ENCODE measurements at regions not wholly inside any gene's neighbourhood (a gene's known extent, or its start where the extent isn't known, plus 50 kb on each side); places are given as distances from the start of the nearest gene placed in this dataset.

DNA sequence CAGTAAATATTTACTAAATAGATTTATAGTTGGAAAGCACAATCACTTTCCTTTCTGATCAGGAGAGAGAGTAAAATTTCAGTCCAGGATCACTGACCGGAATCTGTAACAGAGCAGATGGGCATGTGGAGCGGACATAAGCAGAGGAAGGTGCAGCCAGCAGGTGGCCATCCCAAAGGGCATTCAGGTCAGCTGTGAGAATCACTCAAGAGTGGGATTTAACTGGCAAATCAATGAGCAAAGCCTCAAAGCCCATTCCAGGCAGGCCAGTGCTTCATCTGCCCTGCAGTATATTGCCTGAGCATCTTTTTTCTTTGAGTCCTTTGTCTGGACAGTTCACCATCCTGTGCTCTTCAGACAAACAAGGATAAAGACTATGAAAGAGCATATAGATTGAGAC, 166.4 kb upstream of the SLC14A2 start:
- Histone ChIP-seq H3K36me3 (ENCODE audit: control insufficient read depth in 1 of 2, insufficient read depth in 2 of 2, low read length in 2 of 2) (no peaks in the 10 kb centered on the region), H3K4me3 (replicated peaks in 1 of 2; ENCODE audit: low read depth in 1 of 2, low read length in 2 of 2) (no peak overlapping the region), H3K9me2 (ENCODE audit: insufficient read depth) (no peaks in the 10 kb centered on the region), H3K27ac (ENCODE audit: low read depth, low read length) (no peak overlapping the region), H3K79me2 (ENCODE audit: insufficient read depth, low read length) (no peaks in the 10 kb centered on the region), H2AFZ (ENCODE audit: low read depth, low read length, poor library complexity, severe bottlenecking) (no peak overlapping the region), H3K9me3 (ENCODE audit: control insufficient read depth in 1 of 2, insufficient read depth in 1 of 2, low read depth in 1 of 2, low read length in 2 of 2) (no peaks in the 10 kb centered on the region), H3K9ac (ENCODE audit: low read length) (no peak overlapping the region), H3K4me2 (ENCODE audit: low read length) (no peak overlapping the region), H4K20me1 (ENCODE audit: insufficient read depth) (no peaks in the 10 kb centered on the region), H3K4me1 (ENCODE audit: control insufficient read depth in 1 of 2, insufficient read depth in 2 of 2, low read length in 2 of 2) (no peaks in the 10 kb centered on the region), H3K27me3 (ENCODE audit: insufficient read depth, low read length) (no peaks in the 10 kb centered on the region)
- no TSS peak for BruUV-seq (replicated peaks)
- ChIA-PET RAD21 (ENCODE audit: low non-redundant PET in 1 of 2, low total read pairs in 2 of 2, uncharacterized antibody in 2 of 2, unreplicated experiment in 2 of 2) (no interaction called here), CTCF (no interaction called here), POLR2A (no interaction called here)
- DNase-seq (ENCODE audit: low read depth, low spot score): no peak
- TF ChIP-seq JUND (IDR thresholded peaks at IDR 0.05): no peak
- TF ChIP-seq, protein P1, sequence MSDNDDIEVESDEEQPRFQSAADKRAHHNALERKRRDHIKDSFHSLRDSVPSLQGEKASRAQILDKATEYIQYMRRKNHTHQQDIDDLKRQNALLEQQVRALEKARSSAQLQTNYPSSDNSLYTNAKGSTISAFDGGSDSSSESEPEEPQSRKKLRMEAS (IDR thresholded peaks at IDR 0.05): no peak
- no peak for TF ChIP-seq YY1 (IDR thresholded peaks at IDR 0.05; ENCODE audit: extremely low read depth, insufficient replicate concordance, low read depth, low read length)
- TF ChIP-seq, protein P2, sequence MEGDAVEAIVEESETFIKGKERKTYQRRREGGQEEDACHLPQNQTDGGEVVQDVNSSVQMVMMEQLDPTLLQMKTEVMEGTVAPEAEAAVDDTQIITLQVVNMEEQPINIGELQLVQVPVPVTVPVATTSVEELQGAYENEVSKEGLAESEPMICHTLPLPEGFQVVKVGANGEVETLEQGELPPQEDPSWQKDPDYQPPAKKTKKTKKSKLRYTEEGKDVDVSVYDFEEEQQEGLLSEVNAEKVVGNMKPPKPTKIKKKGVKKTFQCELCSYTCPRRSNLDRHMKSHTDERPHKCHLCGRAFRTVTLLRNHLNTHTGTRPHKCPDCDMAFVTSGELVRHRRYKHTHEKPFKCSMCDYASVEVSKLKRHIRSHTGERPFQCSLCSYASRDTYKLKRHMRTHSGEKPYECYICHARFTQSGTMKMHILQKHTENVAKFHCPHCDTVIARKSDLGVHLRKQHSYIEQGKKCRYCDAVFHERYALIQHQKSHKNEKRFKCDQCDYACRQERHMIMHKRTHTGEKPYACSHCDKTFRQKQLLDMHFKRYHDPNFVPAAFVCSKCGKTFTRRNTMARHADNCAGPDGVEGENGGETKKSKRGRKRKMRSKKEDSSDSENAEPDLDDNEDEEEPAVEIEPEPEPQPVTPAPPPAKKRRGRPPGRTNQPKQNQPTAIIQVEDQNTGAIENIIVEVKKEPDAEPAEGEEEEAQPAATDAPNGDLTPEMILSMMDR (IDR thresholded peaks at IDR 0.05 in 2 of 3, conservative IDR thresholded peaks at IDR 0.05 in 1 of 3; ENCODE audit: borderline replicate concordance in 1 of 3, insufficient read depth in 1 of 3, low read depth in 2 of 3, low read length in 2 of 3): no peak
- no peak for TF ChIP-seq SP1 (IDR thresholded peaks at IDR 0.05; ENCODE audit: low read depth)
- TF ChIP-seq SRF (IDR thresholded peaks at IDR 0.05; ENCODE audit: low read depth): no peak
- TF ChIP-seq, protein P3, sequence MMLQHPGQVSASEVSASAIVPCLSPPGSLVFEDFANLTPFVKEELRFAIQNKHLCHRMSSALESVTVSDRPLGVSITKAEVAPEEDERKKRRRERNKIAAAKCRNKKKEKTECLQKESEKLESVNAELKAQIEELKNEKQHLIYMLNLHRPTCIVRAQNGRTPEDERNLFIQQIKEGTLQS (IDR thresholded peaks at IDR 0.05): no peak
- no peak for TF ChIP-seq ZFX (IDR thresholded peaks at IDR 0.05)
- TF ChIP-seq, protein P4, sequence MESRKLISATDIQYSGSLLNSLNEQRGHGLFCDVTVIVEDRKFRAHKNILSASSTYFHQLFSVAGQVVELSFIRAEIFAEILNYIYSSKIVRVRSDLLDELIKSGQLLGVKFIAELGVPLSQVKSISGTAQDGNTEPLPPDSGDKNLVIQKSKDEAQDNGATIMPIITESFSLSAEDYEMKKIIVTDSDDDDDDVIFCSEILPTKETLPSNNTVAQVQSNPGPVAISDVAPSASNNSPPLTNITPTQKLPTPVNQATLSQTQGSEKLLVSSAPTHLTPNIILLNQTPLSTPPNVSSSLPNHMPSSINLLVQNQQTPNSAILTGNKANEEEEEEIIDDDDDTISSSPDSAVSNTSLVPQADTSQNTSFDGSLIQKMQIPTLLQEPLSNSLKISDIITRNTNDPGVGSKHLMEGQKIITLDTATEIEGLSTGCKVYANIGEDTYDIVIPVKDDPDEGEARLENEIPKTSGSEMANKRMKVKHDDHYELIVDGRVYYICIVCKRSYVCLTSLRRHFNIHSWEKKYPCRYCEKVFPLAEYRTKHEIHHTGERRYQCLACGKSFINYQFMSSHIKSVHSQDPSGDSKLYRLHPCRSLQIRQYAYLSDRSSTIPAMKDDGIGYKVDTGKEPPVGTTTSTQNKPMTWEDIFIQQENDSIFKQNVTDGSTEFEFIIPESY (IDR thresholded peaks at IDR 0.05; ENCODE audit: extremely low read depth, insufficient replicate concordance, low read length): no peak
- TF ChIP-seq EGR1 (IDR thresholded peaks at IDR 0.05; ENCODE audit: low read depth): no peak
- TF ChIP-seq FOSL1 (IDR thresholded peaks at IDR 0.05; ENCODE audit: low read depth): no peak
- TF ChIP-seq POLR2AphosphoS5 (IDR thresholded peaks at IDR 0.05; ENCODE audit: low read depth, low read length): no peak
- no peak for TF ChIP-seq CBX3 (IDR thresholded peaks at IDR 0.05; ENCODE audit: low read depth)
- no peak for TF ChIP-seq POLR2A (IDR thresholded peaks at IDR 0.05; ENCODE audit: borderline replicate concordance, extremely low read depth, insufficient read depth, insufficient read length)
- TF ChIP-seq CEBPB (IDR thresholded peaks at IDR 0.05; ENCODE audit: low read depth): no peak
- TF ChIP-seq SIN3A (IDR thresholded peaks at IDR 0.05; ENCODE audit: low read depth): no peak
- TF ChIP-seq ELF1 (IDR thresholded peaks at IDR 0.05; ENCODE audit: borderline replicate concordance, low read depth): no peak
- no peak for TF ChIP-seq TCF7L2 (IDR thresholded peaks at IDR 0.05; ENCODE audit: borderline replicate concordance, extremely low read depth, insufficient read depth, insufficient read length)
- intact Hi-C loops (cut with micrococcal nuclease): no loop called here
- ATAC-seq: no peak
